ENCODE measurements at regions not wholly inside any gene's neighbourhood (a gene's known extent, or its start where the extent isn't known, plus 50 kb on each side); places are given as distances from the start of the nearest gene placed in this dataset.
A peak's percentile ranks its signal among the peaks of the same experiment; 100 is the strongest.

DNA sequence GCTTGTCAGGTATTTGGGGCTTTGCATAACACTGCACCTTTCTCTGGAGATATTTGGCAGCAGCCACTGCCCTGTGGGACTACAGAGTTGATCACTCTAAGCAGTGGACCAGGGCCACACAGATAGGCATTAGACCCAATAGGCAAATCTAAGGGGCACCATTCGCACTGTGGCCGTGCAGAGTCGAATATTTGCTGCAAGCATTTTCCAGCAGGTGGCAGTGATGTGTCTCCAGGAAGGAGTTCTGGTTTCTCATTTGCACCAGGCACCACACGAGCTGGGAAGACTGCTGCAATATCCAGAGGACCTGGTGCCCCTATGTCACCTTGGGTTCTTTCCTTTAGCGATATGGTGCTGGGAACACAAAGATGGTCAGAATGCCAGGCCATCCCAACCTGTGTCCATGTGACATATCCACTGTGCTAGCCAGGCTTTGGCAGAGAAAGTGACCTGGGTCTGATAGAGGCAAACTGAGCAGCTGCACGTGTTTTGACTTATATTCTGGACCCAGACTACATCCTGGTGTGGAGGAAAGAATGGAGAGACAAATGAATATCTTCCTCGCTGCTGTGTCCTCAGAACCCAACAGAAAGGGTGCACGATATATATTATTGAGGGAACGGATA, 318.7 kb downstream of the BUD13 start:
- intact Hi-C loops (cut with DNase I) = loop anchor here (2.0 to 5.0 kb wide), 3 partner anchors 188 to 238 kb away; no protein-coding TSS in a partner anchor
- Histone ChIP-seq H3K9me3 (no peaks in the 10 kb centered on the region), H3K36me3 (ENCODE audit: insufficient read depth in 1 of 2, low read depth in 1 of 2) (no peaks in the 10 kb centered on the region), H3K27ac (no peak overlapping the region), H3K27me3 (ENCODE audit: insufficient read depth in 3 of 3, low read length in 2 of 3) (no peaks in the 10 kb centered on the region), H3K4me1 (no peaks in the 10 kb centered on the region), H3K4me3 (no peak overlapping the region)
- TF ChIP-seq, protein P1, sequence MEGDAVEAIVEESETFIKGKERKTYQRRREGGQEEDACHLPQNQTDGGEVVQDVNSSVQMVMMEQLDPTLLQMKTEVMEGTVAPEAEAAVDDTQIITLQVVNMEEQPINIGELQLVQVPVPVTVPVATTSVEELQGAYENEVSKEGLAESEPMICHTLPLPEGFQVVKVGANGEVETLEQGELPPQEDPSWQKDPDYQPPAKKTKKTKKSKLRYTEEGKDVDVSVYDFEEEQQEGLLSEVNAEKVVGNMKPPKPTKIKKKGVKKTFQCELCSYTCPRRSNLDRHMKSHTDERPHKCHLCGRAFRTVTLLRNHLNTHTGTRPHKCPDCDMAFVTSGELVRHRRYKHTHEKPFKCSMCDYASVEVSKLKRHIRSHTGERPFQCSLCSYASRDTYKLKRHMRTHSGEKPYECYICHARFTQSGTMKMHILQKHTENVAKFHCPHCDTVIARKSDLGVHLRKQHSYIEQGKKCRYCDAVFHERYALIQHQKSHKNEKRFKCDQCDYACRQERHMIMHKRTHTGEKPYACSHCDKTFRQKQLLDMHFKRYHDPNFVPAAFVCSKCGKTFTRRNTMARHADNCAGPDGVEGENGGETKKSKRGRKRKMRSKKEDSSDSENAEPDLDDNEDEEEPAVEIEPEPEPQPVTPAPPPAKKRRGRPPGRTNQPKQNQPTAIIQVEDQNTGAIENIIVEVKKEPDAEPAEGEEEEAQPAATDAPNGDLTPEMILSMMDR (IDR thresholded peaks at IDR 0.05) = peak; percentile 58
- no peak for DNase-seq
- peak; percentile 39 to 66 (median 49) for ATAC-seq
- WGBS, 3 donors = 41 to 46% (median 46%) methylated on average over 9 of the region's 9 CpGs

DNA sequence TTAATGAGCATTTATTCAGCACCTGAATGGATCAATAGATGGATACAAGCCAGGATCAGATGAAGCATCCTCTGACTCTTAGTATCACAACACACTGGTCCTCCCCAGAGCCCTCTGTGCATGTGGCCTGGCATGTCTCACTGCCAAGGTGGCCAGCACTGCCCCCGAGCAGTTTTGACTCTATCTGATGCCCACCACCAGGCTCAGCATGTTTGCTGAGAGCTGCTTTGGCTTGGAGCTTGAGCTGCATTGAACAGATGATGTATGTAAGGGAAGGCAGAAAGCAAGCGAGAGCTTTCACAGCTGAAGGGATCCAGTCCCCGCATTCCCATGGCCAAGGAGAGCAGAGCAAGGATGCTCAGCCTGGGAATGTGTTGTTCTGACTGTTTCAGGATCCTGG, 320.3 kb downstream of the BUD13 start:
- Histone ChIP-seq H3K4me3 (no peak overlapping the region), H3K27me3 (ENCODE audit: insufficient read depth in 3 of 3, low read length in 2 of 3) (no peaks in the 10 kb centered on the region), H3K9me3 (no peaks in the 10 kb centered on the region), H3K4me1 (no peaks in the 10 kb centered on the region), H3K36me3 (ENCODE audit: insufficient read depth in 1 of 2, low read depth in 1 of 2) (no peaks in the 10 kb centered on the region), H3K27ac (no peak overlapping the region)
- intact Hi-C loops (cut with DNase I) = loop anchor here in 1 of 2 donors (5.0 kb wide), 2 partner anchors 190 to 240 kb away; no protein-coding TSS in a partner anchor
- no peak for ATAC-seq
- no peak for DNase-seq
- WGBS, 3 donors = 73 to 75% (median 74%) methylated on average over 3 of the region's 3 CpGs
- TF ChIP-seq, protein P1 (IDR thresholded peaks at IDR 0.05) = no peak

- H3K36me3 ChIP-seq (ENCODE audit: insufficient read depth in 1 of 2, low read depth in 1 of 2) = no peaks in the 10 kb centered on the region
- peaks cover 0 to 9% (median 0%) of the 10 kb centered on the region in 3 donors for H3K27me3 ChIP-seq (ENCODE audit: insufficient read depth in 3 of 3, low read length in 2 of 3)
- H3K27ac ChIP-seq = no peak overlapping the region
- H3K4me3 ChIP-seq = no peak overlapping the region
- no peaks in the 10 kb centered on the region for H3K9me3 ChIP-seq
- WGBS, 3 donors = 88 to 96% (median 94%) methylated on average over 1 of the region's 1 CpG
- ATAC-seq = no peak
- no peaks in the 10 kb centered on the region for H3K4me1 ChIP-seq
- no peak for DNase-seq
- TF ChIP-seq, protein P1 (IDR thresholded peaks at IDR 0.05) = no peak
- intact Hi-C loops (cut with DNase I) = no loop called here
Observed at GRCh38 chr11:116449522-116449921, 323.3 kb downstream of the BUD13 start.

DNA sequence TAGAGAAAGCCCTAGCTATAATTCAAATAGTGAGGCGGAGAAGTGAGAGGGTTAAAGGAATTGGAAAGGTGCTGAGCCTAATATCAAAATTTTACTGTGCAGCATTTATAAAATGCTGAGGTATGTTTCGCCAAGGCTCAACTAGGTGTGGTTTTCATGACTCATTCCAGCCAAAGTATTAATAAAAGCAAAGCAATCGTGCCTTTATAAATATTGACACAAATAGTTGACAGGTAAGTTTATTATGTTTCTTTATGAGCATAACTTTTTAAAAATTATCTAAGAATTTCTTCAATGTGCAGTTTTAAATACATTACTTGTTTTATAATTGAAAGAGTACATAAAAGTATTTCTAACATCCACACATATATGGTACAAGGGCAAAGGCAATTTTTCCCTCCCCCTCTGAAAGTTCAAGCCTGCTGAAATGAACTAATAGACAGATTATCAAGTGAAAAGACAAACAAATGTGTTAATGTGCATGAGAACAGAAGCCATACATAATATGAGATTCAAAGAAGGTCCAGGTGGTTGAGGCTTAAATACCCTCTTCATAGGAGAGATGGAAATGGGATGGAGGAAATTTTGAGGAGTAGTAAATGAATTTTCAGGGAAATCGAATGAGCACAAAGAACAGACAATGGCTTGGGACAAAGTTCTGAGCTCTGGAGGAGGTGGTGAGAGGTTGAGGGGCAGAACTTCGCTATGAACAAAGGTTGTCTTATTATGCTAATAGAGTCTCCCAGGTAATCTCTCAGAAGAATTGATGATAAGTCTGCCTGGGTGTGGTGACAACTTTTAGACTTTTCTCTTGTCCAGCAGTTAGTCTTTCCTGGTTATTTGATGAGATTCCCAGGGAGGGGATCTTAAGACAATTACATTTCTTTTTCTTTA, 326.5 kb downstream of the BUD13 start:
- no peak for DNase-seq
- H3K4me3 ChIP-seq = no peak overlapping the region
- no peaks in the 10 kb centered on the region for H3K36me3 ChIP-seq (ENCODE audit: insufficient read depth in 1 of 2, low read depth in 1 of 2)
- ATAC-seq = no peak
- H3K27ac ChIP-seq = no peak overlapping the region
- peaks cover 7% of the 10 kb centered on the region for H3K9me3 ChIP-seq
- 50 to 58% (median 53%) methylated on average over 5 of the region's 5 CpGs for WGBS, 3 donors
- no peaks in the 10 kb centered on the region for H3K4me1 ChIP-seq
- TF ChIP-seq, protein P1 (IDR thresholded peaks at IDR 0.05) = no peak
- intact Hi-C loops (cut with DNase I) = no loop called here
- peaks cover 0 to 9% (median 0%) of the 10 kb centered on the region in 3 donors for H3K27me3 ChIP-seq (ENCODE audit: insufficient read depth in 3 of 3, low read length in 2 of 3)
